ENCODE measurements at regions not wholly inside any gene's neighbourhood (a gene's known extent, or its start where the extent isn't known, plus 50 kb on each side); places are given as distances from the start of the nearest gene placed in this dataset.

DNA sequence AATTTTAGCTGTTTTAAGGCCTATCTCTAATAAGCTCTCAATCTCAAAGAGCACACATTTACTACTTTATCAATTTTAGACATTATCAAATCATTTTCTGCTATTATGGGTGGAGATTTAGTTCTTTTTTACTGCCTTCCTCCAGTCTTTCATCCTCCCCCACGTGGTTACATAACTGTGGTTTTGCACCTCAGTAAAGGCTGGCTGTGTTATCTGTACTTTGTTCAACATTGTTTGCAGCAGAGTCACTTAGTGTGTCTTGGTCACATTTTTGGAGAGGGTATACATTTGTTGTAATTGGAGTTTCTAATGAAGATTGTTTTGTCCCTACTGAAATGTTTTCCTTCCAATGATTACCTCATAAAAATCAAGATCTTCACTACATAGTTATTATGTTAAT lies 549.6 kb upstream of the CELF4 start:
- TF ChIP-seq EP300 (IDR thresholded peaks at IDR 0.05; ENCODE audit: borderline replicate concordance in 1 of 2, control insufficient read depth in 1 of 2, low read depth in 2 of 2, low read length in 2 of 2), result no peak
- no peak for TF ChIP-seq KDM1A (IDR thresholded peaks at IDR 0.05; ENCODE audit: borderline replicate concordance)
- TF ChIP-seq, protein P1, sequence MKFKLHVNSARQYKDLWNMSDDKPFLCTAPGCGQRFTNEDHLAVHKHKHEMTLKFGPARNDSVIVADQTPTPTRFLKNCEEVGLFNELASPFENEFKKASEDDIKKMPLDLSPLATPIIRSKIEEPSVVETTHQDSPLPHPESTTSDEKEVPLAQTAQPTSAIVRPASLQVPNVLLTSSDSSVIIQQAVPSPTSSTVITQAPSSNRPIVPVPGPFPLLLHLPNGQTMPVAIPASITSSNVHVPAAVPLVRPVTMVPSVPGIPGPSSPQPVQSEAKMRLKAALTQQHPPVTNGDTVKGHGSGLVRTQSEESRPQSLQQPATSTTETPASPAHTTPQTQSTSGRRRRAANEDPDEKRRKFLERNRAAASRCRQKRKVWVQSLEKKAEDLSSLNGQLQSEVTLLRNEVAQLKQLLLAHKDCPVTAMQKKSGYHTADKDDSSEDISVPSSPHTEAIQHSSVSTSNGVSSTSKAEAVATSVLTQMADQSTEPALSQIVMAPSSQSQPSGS (IDR thresholded peaks at IDR 0.05; ENCODE audit: low read length), result no peak
- no peak for TF ChIP-seq CREB1 (IDR thresholded peaks at IDR 0.05; ENCODE audit: low read depth)
- TF ChIP-seq, protein P2, sequence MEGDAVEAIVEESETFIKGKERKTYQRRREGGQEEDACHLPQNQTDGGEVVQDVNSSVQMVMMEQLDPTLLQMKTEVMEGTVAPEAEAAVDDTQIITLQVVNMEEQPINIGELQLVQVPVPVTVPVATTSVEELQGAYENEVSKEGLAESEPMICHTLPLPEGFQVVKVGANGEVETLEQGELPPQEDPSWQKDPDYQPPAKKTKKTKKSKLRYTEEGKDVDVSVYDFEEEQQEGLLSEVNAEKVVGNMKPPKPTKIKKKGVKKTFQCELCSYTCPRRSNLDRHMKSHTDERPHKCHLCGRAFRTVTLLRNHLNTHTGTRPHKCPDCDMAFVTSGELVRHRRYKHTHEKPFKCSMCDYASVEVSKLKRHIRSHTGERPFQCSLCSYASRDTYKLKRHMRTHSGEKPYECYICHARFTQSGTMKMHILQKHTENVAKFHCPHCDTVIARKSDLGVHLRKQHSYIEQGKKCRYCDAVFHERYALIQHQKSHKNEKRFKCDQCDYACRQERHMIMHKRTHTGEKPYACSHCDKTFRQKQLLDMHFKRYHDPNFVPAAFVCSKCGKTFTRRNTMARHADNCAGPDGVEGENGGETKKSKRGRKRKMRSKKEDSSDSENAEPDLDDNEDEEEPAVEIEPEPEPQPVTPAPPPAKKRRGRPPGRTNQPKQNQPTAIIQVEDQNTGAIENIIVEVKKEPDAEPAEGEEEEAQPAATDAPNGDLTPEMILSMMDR (IDR thresholded peaks at IDR 0.05 in 2 of 3, conservative IDR thresholded peaks at IDR 0.05 in 1 of 3; ENCODE audit: control insufficient read depth in 2 of 3, extremely low read depth in 1 of 3, insufficient read depth in 1 of 3, low read depth in 3 of 3, low read length in 3 of 3), result no peak

Measured in GM12878 (cell line).